HG03571 (cell line): ENCODE measurements at regions not wholly inside any gene's neighbourhood (a gene's known extent, or its start where the extent isn't known, plus 50 kb on each side); places are given as distances from the start of the nearest gene placed in this dataset.

Experiments
- ATAC-seq: cut with Tn5 transposase; IDR thresholded peaks from one replicate; pipeline ENCODE4 v1.9.1; 2021; ENCODE audit not compliant: unreplicated experiment

GRCh38 chr16:79408355-79408754, 192.2 kb downstream of the MAF start:
- no peak for ATAC-seq

GRCh38 chr16:79407461-79408135, 192.9 kb downstream of the MAF start:
- ATAC-seq, result no peak

GRCh38 chr16:79407005-79407404, 193.5 kb downstream of the MAF start:
- no peak for ATAC-seq

- ATAC-seq, result no peak
Measured at GRCh38 chr16:79404571-79404970, 196.0 kb downstream of the MAF start.

DNA sequence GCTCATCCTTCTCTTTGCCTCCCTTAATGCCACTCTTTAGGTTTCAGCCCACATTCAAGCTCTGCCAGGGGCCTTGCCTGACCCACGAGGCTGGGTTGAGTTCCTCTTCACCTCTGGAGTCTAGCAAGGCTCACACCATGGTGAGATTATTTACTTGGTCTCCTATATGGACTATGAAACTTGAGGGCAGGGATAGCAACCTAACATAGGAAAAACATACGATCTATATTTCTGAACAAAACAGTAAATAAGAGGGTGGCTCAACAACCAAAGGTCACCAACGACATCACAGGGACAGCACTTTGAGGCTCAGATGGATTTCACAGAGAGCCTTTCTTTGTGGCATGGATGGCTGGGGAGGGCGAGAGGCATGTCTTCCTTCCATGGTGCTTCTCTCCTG, 197.0 kb downstream of the MAF start:
- ATAC-seq, result no peak

DNA sequence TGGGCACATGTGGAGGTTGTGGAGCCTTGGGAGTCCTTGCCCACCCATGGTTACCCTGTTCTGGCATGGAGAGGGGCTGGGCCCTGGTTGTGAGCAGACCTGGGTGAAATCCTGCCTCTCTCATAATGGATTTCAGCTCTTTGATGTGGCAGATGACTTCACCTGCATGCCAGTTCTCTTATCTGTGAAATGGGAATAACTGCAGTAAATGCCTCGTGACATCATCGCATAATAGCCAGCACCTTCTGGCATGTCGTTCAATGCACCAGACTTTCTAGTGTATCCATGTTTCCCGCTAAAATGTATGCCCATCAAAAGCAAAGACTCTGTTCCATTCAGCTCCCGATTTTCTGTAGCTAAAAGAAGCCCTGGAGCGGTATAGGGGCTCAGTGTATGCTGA, 197.6 kb downstream of the MAF start:
- ATAC-seq, result no peak

GRCh38 chr16:79402356-79402755, 198.2 kb downstream of the MAF start:
- ATAC-seq, result no peak

DNA sequence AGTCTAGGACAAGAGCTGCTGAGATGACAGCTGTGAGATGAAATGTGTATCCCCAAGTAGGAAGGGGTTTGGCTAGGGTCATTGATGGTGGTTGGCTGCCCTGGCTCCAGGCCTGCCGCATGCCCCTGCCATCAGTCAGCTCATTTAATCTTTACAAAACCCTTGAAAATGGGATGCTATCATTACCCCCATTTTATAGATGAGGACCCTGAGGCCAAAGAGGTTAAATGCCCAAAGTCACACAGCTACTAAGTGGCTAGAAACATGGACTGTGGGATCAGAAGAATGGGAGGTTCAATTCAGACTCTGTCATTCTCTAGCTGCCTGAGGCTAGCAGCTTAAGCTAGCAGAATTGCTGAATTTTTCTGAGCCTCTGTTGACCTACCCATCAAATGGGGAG, 198.8 kb downstream of the MAF start:
- ATAC-seq, result no peak

DNA sequence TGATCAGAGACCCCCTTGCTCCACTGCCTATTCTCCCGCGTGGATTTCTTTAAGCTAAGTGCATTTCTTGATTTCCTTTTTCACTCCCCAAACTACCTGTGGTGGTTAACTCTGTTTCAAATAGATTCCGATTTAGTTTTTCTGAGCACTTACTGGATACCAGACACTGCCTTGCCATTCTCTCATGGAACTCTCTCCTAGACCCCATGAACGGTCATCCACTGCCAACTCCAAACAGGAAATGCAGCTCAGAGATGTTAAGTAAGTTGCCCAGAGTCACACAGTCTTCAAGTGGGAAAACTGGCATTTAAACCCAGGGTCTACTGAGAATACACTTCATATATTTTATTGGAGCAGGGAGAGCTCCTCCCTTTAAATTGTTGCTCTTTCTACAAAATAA, 199.4 kb downstream of the MAF start:
- no peak for ATAC-seq

DNA sequence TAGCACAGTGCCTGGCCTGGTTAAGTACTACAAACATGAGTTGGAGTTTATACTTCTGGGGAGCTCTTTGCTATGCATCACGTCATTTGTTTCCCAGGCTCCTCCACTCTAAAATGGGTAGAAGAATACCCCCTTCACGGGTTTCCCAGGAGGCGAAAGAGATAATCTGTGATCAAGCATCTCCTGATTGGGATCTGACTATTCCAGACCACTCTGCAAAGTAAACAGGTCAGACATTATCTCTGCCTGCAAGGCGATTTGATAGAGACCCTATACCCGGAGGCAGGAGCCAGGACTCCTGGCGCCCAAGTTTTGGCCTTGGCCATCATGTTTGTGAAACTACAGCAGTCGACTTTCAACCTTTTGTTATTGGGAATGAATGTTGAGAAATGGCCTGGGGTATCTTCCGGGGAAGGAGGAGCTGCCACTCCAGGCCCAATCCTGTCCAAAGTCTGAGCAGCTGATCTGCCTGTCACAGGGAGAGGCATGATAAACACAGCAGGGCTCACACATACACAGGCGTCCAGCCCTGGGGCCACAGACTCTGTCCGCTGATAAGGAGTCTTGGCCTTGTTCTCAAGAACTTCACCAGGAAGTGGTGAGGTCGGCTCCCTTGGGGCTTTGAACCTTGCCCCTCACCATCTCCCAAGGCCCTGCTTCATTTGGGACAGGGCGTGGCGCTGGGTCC, 199.9 kb downstream of the MAF start:
- ATAC-seq, result no peak

DNA sequence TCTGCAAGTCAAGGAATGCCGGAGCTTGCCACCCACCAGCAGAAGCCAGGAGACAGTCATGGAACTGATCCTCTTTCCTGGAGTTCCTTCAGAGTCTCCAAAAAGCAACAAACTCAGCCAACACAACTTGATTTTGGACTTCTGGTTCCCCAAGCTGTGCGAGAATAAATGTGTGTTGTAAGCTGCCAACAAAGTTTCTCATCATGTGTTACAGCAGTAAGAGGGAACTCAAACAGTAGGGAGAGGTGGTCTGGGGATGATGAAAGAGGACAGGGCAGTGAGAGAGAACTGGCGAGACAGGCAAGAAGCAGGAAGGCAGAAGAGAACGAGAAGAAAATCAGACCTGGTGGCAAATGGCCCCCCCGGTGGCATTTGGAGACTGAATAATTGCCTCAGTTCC, 204.9 kb downstream of the MAF start:
- ATAC-seq, result no peak

GRCh38 chr16:79394206-79394605, 206.3 kb downstream of the MAF start:
- no peak for ATAC-seq

GRCh38 chr16:79393564-79393963, 207.0 kb downstream of the MAF start:
- no peak for ATAC-seq

GRCh38 chr16:79393127-79393526, 207.4 kb downstream of the MAF start:
- ATAC-seq, result no peak

GRCh38 chr16:79392081-79392480, 208.5 kb downstream of the MAF start:
- ATAC-seq, result no peak

DNA sequence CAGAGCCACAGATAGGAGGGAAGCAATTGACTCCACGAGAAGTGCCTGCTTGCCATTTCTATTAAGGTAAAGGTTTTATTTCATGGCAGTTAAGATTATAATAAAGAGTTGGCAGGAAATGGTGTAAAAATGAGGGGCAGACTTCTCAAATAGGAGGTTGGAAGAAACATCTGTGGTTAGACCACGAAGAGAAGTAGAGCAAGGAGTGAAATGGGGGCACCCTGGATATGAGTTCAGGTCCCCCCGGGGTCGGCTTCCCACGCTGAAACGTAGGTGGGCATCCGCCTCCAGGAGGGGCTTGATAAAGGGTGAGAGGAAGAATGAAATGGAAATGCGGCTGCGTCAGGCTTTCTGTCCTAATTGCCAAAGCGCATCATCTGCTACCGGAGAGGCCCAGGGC, 209.1 kb downstream of the MAF start:
- ATAC-seq, result no peak

GRCh38 chr16:79390481-79391051, 210.0 kb downstream of the MAF start:
- ATAC-seq, result no peak

- ATAC-seq, result no peak
Measured at GRCh38 chr16:79388396-79388795, 212.1 kb downstream of the MAF start.

GRCh38 chr16:79386299-79386698, 214.2 kb downstream of the MAF start:
- no peak for ATAC-seq

DNA sequence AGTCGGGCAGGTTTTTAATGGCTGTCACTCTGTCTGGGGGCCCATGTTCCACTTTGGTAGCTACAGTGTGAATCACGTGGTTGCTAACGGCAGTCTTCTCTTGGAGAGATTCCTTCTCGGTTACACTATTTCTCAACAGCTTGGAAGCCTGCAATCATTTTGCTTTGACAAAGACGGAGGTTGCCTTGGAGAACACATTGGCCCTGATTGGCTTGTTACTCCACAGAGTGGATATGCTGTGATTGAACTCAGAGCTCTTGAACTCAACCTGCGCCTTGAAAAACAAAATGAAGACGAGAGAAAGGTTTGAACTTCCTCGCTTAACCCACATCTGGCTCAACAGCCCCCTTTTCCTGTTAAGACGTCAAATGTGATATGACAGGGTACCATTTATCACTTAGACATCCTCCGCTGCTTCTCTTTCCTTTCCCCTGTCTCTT, 218.9 kb downstream of the MAF start:
- no peak for ATAC-seq

- no peak for ATAC-seq
Measured at GRCh38 chr16:79380995-79381602, 219.4 kb downstream of the MAF start.

GRCh38 chr16:79379095-79379494, 221.4 kb downstream of the MAF start:
- no peak for ATAC-seq
